ENCODE measurements at regions not wholly inside any gene's neighbourhood (a gene's known extent, or its start where the extent isn't known, plus 50 kb on each side); places are given as distances from the start of the nearest gene placed in this dataset.

GRCh38 chr9:27954858-27955257 is 381.6 kb upstream of the C9orf72 start:
- no peaks in the 10 kb centered on the region for H4K20me1 ChIP-seq
- H3K9ac ChIP-seq = no peak overlapping the region
- H3K4me3 ChIP-seq = no peak overlapping the region
- TF ChIP-seq Cebpa-rat (IDR thresholded peaks at IDR 0.05) = no peak
- peak overlapping the region in 1 of 11 experiments; percentile 23; a peak in 1 of 22 replicates for H3K4me2 ChIP-seq
- H3K9me3 ChIP-seq (replicated peaks in 1 of 11) = peaks cover 0 to 6% (median 0%) of the 10 kb centered on the region in 11 experiments; a peak in 2 of 22 replicates
- peaks cover 0 to 9% (median 0%) of the 10 kb centered on the region in 10 experiments; a peak in 2 of 20 replicates for H3K4me1 ChIP-seq
- no peaks in the 10 kb centered on the region for H3K27me3 ChIP-seq
- no peak overlapping the region for H3K27ac ChIP-seq
- no peaks in the 10 kb centered on the region for H3K36me3 ChIP-seq

GRCh38 chr9:27963836-27964235 is 390.6 kb upstream of the C9orf72 start:
- Histone ChIP-seq H3K4me2 (no peak overlapping the region), H3K4me1 (no peaks in the 10 kb centered on the region), H3K27me3 (no peaks in the 10 kb centered on the region), H4K20me1 (no peaks in the 10 kb centered on the region), H3K27ac (no peak overlapping the region), H3K9ac (no peak overlapping the region), H3K9me3 (replicated peaks in 1 of 11) (peaks cover 0 to 5% (median 0%) of the 10 kb centered on the region in 11 experiments; a peak in 2 of 22 replicates), H3K4me3 (no peak overlapping the region), H3K36me3 (no peaks in the 10 kb centered on the region)
- TF ChIP-seq Cebpa-rat (IDR thresholded peaks at IDR 0.05) = no peak

DNA sequence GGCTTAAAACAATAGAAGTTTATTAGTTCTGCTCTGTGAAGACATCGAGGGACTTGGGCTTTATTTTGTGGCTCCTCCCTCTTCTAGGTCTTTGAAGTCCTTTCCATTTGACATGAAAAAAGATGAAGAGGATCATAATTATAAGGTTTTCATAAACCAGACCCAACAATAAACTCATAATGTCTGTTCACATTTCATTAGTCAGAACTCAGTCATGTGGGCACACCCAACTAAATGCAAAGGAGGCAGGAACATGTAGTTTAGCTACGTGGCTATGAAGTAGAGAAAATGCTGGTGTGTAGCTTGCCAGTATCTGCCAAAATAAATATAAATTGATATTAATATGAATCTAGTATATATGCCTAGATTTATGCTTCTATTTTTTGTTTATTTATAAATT is 393.9 kb upstream of the C9orf72 start:
- Histone ChIP-seq H3K27ac (no peak overlapping the region), H3K27me3 (no peaks in the 10 kb centered on the region), H4K20me1 (no peaks in the 10 kb centered on the region), H3K4me2 (no peak overlapping the region), H3K9me3 (replicated peaks in 1 of 11) (peaks cover 0 to 5% (median 0%) of the 10 kb centered on the region in 11 experiments; a peak in 2 of 22 replicates), H3K9ac (no peak overlapping the region), H3K4me1 (no peaks in the 10 kb centered on the region), H3K4me3 (no peak overlapping the region), H3K36me3 (no peaks in the 10 kb centered on the region)
- no peak for TF ChIP-seq Cebpa-rat (IDR thresholded peaks at IDR 0.05)

DNA sequence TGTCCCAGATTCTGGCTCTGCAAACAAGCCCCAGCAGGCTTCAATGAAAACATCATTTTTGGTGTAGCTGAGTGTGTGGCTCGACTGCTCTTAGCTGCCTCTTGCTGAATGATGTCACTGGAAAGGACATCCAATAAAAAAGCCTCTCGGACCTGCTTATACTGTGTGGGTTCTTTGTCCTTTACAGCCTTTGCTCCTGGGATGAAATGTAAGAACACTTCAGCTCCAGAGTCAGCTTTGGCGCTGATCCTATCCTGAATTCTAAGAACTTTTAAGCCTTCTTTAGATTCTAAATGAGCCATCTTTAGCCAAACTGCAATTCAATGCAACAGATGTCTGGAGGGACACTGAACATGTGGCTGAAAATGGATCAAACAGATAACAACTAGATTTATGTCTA is 404.6 kb upstream of the C9orf72 start:
- Histone ChIP-seq H3K4me2 (no peak overlapping the region), H3K27me3 (no peaks in the 10 kb centered on the region), H3K9ac (no peak overlapping the region), H3K36me3 (no peaks in the 10 kb centered on the region), H4K20me1 (no peaks in the 10 kb centered on the region), H3K27ac (no peak overlapping the region), H3K9me3 (replicated peaks in 1 of 11) (no peaks in the 10 kb centered on the region), H3K4me3 (no peak overlapping the region), H3K4me1 (no peaks in the 10 kb centered on the region)
- no peak for TF ChIP-seq Cebpa-rat (IDR thresholded peaks at IDR 0.05)

- Histone ChIP-seq H3K9ac (no peak overlapping the region), H4K20me1 (no peaks in the 10 kb centered on the region), H3K27me3 (no peaks in the 10 kb centered on the region), H3K4me1 (no peaks in the 10 kb centered on the region), H3K36me3 (no peaks in the 10 kb centered on the region), H3K4me2 (no peak overlapping the region), H3K27ac (no peak overlapping the region), H3K4me3 (no peak overlapping the region), H3K9me3 (replicated peaks in 1 of 11) (0 out of 22 replicates have a peak, but pooled peaks cover 0 to 4% (median 0%) of the 10 kb centered on the region in 11 experiments)
- no peak for TF ChIP-seq Cebpa-rat (IDR thresholded peaks at IDR 0.05)
Observed at GRCh38 chr9:27985714-27986113, 412.4 kb upstream of the C9orf72 start.

DNA sequence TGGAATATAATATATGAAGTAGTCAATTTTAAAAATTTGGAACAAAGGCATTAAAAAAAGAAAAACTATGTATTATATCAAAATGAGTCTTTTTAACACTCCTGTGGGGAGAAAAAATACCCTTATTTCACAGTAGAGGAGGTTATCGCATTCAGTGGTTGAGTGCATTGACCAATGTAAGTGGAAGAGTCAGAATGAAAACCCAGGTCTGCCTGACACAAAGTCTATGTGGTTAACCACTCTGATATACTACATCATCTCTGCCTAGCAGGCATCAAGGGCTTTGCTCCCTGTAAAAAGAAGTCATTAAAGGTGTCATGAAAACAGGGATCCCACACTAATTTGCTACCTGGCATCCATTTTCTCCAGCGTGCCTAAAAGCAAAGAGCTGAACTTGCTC is 417.2 kb upstream of the C9orf72 start:
- no peak overlapping the region for H3K27ac ChIP-seq
- H3K27me3 ChIP-seq = no peaks in the 10 kb centered on the region
- no peak for TF ChIP-seq Cebpa-rat (IDR thresholded peaks at IDR 0.05)
- H3K36me3 ChIP-seq = no peaks in the 10 kb centered on the region
- H3K4me3 ChIP-seq = no peak overlapping the region
- 0 out of 22 replicates have a peak, but pooled peaks cover 0 to 4% (median 0%) of the 10 kb centered on the region in 11 experiments for H3K9me3 ChIP-seq (replicated peaks in 1 of 11)
- no peak overlapping the region for H3K4me2 ChIP-seq
- H3K9ac ChIP-seq = no peak overlapping the region
- H3K4me1 ChIP-seq = no peaks in the 10 kb centered on the region
- no peaks in the 10 kb centered on the region for H4K20me1 ChIP-seq

DNA sequence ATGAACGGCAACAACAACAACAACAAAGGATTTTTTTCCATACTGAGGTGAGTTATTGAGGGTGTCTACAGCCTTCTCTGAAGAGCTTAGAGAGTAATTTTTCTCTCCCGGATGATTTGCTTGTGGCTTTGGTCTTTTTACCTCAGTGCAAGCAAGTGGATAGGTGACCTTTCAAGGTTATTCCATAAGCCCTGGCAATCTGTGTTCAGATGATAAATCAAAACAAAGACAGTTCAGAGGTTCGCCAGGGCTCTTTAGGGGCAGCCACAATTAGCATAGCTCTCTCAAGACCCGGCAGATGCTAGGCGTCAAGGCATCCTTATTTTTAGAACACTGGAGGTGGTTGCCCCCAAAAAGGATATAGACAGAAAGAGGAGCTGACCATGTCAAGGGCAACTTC is 417.9 kb upstream of the C9orf72 start:
- TF ChIP-seq Cebpa-rat (IDR thresholded peaks at IDR 0.05) = no peak
- H3K36me3 ChIP-seq = no peaks in the 10 kb centered on the region
- no peaks in the 10 kb centered on the region for H4K20me1 ChIP-seq
- no peak overlapping the region for H3K4me3 ChIP-seq
- H3K9ac ChIP-seq = no peak overlapping the region
- no peaks in the 10 kb centered on the region for H3K27me3 ChIP-seq
- H3K9me3 ChIP-seq (replicated peaks in 1 of 11) = 0 out of 22 replicates have a peak, but pooled peaks cover 0 to 4% (median 0%) of the 10 kb centered on the region in 11 experiments
- H3K4me1 ChIP-seq = no peaks in the 10 kb centered on the region
- H3K27ac ChIP-seq = no peak overlapping the region
- no peak overlapping the region for H3K4me2 ChIP-seq

DNA sequence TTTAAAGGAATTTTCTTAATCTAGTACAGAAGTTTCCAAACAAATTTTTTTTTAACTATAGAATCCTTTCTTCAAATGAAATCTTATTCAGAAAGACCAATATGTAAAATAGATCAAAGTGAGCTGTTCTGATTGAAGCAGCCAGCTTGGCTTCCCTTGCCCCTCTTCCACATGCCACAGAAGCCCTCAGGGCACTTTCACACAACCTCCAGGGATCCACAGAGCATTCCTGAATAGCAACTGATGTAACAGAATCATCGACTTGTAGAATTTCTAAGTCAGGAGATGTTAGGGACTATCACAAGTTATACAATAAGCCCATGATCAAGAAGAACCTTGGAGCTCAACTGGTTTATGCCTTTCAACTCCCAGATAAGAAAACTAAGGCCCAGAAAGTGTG is 427.8 kb upstream of the C9orf72 start:
- TF ChIP-seq Cebpa-rat (IDR thresholded peaks at IDR 0.05) = no peak
- Histone ChIP-seq H3K4me1 (peaks cover 0 to 8% (median 0%) of the 10 kb centered on the region in 10 experiments; a peak in 4 of 20 replicates), H3K9me3 (replicated peaks in 1 of 11) (no peaks in the 10 kb centered on the region), H3K27me3 (no peaks in the 10 kb centered on the region), H3K4me3 (no peak overlapping the region), H3K9ac (no peak overlapping the region), H3K36me3 (no peaks in the 10 kb centered on the region), H3K4me2 (no peak overlapping the region), H4K20me1 (no peaks in the 10 kb centered on the region), H3K27ac (no peak overlapping the region)

GRCh38 chr9:28004900-28005299 is 431.6 kb upstream of the C9orf72 start:
- Histone ChIP-seq H3K4me1 (peaks cover 0 to 8% (median 0%) of the 10 kb centered on the region in 10 experiments; a peak in 4 of 20 replicates), H3K4me3 (no peak overlapping the region), H3K36me3 (no peaks in the 10 kb centered on the region), H3K9me3 (replicated peaks in 1 of 11) (no peaks in the 10 kb centered on the region), H3K9ac (no peak overlapping the region), H4K20me1 (no peaks in the 10 kb centered on the region), H3K27ac (no peak overlapping the region), H3K27me3 (no peaks in the 10 kb centered on the region), H3K4me2 (peak overlapping the region in 5 of 11 experiments; percentile 14 to 34 (median 30); a peak in 7 of 22 replicates)
- TF ChIP-seq Cebpa-rat (IDR thresholded peaks at IDR 0.05) = peak in 1 of 11 experiments; percentile 28; a peak in 1 of 22 replicates

DNA sequence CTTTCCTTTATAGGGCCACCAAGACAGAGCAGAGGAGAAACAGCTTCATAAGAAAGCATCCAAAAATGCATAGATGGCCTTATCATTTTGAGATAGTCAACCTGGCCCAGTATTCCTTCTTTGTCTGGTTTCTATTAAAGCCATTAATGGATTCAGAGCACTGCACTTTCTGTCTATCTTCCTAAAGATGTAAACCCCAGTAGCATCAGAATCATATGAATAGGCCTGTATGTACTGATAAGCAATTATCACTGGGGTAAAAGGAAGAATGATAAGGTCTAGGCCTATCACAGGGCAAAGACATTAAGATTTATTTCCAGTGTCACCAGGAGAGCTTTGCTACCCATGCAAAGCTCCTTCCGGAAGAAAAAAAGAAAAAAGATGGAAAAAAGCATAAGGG is 432.5 kb upstream of the C9orf72 start:
- Histone ChIP-seq H3K27me3 (no peaks in the 10 kb centered on the region), H3K4me2 (no peak overlapping the region), H3K27ac (no peak overlapping the region), H3K4me3 (no peak overlapping the region), H3K4me1 (peaks cover 0 to 8% (median 0%) of the 10 kb centered on the region in 10 experiments; a peak in 4 of 20 replicates), H3K36me3 (no peaks in the 10 kb centered on the region), H3K9ac (no peak overlapping the region), H4K20me1 (no peaks in the 10 kb centered on the region), H3K9me3 (replicated peaks in 1 of 11) (no peaks in the 10 kb centered on the region)
- TF ChIP-seq Cebpa-rat (IDR thresholded peaks at IDR 0.05) = no peak
